Inferior parietal cortex (tissue), 1 donor: ENCODE measurements at regions not wholly inside any gene's neighbourhood (a gene's known extent, or its start where the extent isn't known, plus 50 kb on each side); places are given as distances from the start of the nearest gene placed in this dataset.
"Not testable (repeated sequence)": the region's sequence is repeated elsewhere in the genome, so short reads cannot be mapped to it uniquely, and the experiment has no call there.

Experiments used
- DNase-seq: peaks from one replicate; pipeline ENCODE4 v3.0.0-alpha.2; 2016; ENCODE audit errors: extremely low spot score

DNA sequence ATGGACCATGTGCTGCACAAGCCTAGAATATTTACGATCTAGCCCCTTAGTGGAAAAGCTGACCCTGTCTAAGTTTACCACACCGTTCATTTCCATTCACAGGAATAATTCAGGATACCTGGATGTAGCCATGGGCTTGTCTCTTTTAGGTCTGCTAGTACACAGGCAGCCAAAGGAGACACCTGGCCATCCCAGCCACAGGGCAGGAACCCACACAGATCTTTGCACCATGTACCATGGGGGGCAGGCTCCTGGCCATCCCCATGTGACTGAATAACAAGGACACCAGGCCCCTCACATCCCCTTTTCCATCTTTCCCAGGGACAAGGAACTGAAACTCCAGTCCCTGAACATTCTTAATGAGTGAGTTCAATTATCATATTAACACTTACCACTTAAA lies 467.3 kb upstream of the MYT1L start:
- no peak for DNase-seq

DNA sequence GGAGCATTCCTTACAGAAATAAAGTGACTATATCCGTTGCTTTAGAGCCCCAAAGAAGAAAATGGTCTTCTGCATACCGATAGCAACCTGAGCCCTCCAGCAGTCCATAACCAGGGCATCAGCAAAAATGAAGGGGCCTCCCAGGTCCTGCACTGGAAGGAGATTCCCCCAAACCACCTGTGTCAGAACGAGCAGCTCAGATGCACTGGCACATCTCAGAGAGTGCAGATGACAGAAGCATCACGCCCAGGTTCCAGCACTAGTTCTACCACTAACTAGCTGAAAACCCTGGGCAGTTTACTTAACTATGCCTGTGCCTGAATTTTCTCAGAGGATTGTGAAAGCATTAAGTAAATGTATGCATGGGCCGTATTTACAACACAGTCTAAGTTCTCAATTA lies 466.7 kb upstream of the MYT1L start:
- no peak for DNase-seq

DNA sequence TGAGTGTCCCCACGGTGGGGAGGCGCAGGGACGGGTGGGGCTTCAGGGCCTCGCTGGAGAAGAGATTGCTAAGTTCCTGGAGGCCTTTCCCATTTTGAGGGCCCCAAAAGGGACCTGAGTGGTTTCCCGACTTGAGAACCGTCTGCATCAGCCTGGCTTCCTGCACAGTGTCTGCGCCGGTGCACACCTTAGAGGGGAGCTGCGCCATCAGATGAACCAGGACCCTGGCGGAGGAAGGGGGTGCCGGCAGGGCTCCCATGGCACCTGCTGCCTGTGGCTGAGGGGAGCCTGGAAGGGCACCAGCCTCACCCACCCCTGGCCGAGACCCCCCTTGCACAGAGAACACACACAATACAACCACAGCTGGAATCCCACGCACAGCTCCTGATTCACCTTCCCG lies 465.1 kb upstream of the MYT1L start:
- DNase-seq: no peak

DNA sequence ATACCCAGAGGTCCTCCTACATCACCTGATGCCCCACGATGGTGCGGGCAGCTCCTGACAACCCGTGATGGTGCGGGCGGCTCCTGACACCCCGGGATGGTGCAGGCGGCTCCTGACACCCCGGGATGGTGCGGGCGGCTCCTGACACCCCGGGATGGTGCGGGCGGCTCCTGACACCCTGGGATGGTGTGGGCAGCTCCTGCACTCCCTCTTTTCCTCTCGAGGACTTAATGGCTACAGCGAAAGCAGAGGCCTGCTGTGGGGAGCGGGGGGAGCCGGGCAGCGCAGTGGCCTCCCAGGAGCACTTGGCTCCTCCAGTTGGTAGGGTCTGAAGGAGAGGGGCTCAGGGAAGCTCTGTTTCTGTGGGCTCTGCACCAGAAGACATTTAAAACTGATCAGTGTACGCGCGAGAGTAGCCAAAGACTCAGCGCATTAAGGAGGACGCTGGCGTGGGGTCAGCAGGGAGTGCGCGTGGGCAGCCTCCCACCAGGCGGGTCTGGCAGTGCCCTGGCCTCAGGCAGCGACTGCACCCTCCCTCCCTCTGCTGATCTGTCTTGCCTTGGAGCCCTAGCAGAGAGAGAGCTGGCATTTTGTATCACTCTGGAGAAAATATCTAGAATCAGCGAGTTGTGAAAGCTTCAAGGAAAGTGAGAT lies 464.5 kb upstream of the MYT1L start:
- no peak for DNase-seq

DNA sequence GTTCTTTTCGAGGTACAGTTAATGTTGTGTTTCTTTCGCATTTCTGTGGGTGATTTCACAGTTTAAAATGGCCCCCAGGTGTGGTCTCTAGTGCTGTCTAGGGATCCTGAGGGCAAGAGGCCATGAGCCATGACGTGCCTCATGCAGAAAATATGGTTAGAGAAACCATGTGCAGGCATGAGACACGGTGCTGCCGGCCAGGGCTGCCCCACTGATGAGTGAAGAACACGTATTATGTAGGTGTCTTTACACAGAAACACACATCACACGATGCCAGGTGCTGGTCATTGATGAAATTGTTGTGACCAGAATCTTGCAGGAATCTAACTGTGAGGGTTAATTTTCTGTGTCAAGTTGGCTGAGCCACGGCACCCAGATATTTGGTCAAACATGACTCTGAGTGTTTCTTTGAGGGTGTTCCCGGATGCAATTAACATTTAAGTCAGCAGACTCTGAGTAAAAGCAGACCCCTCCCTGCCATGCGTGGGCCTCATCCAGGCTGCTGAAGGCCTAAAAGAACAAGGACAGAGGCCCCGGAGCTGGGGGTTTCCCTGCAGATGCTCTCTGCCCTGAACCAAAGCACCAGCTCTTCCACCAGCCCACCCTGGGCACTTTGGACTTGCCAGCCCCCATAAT lies 463.0 kb upstream of the MYT1L start:
- DNase-seq: no peak

DNA sequence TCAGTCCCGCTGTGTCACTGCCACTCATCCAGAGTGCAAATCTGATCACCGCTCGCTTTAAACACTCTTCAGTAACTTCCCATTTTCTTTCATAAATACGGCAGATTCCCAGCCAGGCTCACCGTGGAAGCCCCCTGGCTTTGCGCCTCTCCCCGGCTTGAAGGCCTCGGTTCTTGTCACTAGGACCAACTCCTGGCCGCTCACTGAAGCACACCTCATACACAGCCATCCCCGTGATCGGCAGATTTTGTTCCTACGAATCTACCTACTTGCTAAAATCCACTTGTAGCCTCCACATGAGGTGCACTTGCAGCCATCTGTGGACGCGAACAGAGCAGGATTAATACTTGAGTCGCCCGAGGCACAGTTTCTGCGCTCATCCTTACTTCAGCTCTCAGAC lies 462.4 kb upstream of the MYT1L start:
- no peak for DNase-seq

DNA sequence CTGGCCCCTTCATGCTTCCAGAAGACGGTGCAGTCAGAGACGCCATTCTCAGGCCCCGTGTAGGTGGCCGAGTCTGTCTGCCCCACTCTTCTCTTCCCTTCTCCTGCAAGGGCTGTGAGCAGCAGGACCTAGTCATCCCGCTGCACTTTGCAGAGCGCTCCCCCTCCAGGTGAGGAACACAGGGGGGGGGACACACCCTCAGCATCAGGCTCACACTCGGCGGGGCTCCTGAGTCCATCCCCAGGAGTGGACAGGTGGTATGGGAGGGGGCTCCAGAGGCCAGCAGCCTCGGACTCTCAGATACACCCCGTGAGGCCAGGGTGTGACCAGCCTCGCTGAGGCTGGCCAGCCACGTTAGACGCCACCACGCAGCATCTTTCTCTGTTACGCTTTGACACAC lies 460.5 kb upstream of the MYT1L start:
- DNase-seq: no peak

DNA sequence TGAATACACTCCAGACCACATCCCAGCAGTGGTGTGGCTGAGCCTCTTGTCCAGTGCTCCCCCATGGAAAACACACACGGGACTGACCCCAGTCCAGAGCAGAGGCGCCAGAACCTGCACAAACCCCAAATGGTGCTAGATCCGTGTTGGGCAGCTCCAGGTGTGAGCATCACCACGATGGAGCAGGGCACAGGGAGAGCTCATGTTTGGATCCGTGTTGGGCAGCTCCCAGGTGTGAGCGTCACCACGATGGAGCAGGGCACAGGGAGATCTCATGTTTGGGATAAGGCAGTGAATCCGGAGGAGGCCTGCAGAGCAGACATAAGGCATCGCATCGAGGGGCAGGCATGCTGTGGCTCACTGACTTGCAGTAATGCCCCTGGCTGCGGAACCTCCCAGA lies 460.0 kb upstream of the MYT1L start:
- DNase-seq: no peak

DNA sequence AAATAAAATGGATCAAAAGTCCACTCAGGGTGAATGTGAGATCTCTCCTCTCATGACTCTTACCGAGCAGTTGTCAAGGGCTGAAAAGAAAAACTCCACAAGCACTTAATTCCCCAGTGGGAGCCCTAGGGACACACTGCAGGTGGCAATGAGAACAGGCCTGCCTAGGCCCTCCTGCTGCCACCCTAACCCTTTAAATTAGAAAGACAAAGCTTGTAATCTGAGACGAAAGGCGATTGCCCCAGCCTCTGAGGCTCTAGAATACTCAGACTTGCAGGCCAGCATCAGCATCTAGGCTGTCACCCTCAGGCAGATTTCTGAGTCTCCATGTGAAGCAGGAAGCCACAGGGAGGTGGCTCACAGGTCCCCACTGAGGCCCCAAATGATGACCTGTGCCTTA lies 457.0 kb upstream of the MYT1L start:
- no peak for DNase-seq

DNA sequence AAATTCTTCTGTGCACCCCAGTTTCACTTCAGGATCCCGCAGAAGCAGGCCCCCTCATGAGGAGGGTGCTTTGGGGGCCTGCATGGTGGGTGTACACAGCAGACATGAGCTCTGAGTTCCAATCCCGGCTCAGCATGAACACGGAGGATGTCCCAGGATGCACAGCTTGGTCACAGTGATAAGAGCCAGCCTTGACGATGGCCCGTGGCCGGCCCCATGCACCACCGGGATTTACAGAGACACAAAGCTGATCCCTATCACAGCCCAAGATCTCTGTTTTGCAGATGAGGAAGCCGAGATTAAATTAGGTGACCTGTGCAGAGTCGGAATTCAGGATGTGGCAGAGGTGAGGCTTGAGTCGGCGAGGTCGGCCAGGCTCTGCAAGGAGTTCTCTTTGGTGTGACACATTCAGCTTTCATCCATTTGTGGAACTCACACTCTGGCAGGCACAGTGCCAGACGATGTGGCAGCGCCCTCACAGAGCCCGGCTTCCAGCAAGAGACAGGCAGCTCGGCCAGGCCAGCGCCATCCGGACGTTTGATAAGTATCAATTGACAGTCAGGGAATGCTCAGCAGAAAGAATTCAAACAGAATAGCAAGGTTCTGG lies 456.3 kb upstream of the MYT1L start:
- DNase-seq: no peak

DNA sequence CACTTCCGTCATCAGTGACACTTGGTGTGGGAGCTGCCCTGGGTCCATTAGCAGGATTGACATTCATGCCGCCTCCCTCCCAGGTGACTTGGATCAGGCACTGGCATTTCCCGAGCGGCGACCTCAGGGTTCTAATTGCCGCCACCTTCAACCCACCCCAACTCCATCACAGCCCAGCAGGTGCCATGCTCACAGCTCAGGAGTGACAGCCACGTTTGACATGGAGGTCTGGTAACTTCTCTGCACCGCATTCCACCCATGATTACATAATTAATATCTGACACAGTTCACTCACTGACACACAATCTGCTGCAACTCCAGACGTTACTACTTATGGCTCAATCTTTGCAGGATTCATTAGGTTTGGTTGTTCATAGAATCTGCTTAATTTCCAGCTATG lies 450.9 kb upstream of the MYT1L start:
- no peak for DNase-seq

DNA sequence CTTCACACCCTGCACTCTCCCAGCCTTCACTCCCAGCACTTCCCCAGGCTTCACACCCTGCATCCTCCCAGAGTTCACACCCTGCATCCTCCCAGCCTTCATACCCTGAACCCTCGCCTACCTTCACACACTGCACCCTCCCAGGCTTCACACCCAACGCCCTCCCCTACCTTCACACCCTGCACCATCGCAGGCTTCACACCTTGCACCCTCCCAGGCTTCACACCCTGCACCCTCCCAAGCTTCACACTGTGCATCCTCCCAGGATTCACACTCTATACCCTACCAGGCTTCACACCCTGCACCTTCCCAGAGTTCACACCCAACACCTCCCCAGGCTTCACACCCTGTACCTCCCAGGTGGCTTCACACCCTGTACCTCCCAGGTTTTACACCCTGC lies 448.7 kb upstream of the MYT1L start:
- no peak for DNase-seq

DNA sequence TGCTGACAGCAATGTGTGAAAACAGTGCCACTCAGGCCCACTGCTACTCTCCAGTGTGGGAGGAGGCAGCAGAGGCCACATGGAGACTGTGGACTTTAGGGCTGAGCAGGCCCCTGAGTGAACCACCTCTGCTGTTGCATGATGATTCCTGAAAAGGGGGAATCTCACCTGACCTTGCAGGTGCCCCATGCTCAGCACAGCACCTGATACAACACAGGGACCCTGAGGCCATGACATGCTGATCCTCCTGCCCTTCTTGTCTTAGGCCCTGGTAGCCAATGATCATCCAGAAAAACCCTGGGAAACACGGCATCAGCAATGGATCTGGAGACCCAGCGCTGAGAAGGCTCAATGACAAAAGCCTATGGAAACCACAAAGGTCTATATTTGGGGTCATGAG lies 446.8 kb upstream of the MYT1L start:
- DNase-seq: no peak

DNA sequence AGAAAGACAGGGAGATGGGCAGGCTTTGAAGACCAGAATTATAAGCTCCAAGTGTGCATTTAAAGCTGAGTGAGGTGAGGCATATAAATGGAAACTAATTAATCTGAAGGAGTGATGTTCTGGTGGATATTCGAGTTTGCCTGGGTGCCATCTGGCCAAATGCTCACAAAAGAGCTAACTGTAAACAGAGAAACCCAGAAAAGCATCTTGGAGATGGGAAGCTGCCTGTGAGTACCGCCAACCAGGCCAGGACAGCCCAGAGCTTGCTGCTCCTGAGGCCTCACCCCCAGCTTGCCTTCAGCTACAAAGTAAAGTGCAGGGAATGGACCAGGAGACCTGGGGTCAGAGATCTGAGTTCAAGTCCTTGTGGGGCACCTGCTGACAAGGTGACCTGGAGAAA lies 446.1 kb upstream of the MYT1L start:
- no peak for DNase-seq

DNA sequence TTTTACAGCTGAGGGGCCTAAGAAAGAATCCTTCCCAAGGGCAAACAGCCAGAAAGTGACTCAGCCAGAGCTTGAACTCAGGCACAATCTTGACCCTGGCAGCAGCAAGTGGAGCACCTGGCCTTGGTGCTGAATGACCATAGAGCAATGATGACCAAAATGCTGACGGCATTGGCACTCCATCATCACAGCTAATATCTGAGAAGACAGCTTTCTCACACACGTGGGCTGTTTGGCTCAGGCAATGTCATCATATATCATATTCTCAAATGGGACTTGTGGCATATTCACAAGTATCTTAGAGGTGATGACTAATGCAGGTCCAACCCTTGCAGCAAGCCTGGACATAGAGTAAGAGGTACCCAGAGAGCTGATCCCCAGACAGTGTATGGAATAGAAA lies 443.9 kb upstream of the MYT1L start:
- no peak for DNase-seq

DNA sequence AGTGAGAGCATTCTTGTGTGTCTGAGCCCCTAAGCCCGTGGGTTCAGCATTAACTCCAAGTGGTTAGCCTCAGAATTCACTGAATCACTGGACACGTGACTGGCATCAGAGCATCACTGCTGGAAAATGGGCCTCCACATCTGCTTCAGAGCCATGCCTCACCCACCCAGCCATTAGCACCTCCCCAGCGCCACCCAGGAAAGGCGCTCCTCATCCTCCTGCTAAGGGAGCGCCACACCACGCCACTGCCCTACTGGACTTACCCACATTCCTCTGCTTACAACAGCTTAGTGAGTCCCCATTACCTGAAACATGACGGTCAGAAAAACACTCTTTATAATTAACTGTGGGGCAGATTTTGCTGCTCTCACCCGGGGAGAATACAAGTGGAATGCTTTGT lies 442.6 kb upstream of the MYT1L start:
- DNase-seq: no peak

DNA sequence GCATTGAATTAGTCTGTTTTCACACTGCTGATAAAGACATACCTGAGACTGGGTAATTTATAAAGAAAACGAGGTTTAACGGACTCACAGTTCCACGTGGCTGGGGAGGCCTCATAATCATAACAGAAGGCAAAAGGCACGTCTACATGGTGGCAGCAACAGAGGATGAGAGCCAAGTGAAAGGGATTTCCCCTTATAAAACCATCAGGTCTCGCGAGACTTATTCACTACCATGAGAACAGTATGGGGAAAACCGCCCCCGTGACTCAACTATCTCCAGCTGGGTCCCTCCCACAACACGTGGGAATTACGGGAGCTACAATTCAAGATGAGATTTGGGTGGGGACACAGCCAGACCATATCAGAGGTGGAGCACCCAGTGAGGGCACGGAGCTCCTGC lies 442.0 kb upstream of the MYT1L start:
- DNase-seq: not testable (repeated sequence)

DNA sequence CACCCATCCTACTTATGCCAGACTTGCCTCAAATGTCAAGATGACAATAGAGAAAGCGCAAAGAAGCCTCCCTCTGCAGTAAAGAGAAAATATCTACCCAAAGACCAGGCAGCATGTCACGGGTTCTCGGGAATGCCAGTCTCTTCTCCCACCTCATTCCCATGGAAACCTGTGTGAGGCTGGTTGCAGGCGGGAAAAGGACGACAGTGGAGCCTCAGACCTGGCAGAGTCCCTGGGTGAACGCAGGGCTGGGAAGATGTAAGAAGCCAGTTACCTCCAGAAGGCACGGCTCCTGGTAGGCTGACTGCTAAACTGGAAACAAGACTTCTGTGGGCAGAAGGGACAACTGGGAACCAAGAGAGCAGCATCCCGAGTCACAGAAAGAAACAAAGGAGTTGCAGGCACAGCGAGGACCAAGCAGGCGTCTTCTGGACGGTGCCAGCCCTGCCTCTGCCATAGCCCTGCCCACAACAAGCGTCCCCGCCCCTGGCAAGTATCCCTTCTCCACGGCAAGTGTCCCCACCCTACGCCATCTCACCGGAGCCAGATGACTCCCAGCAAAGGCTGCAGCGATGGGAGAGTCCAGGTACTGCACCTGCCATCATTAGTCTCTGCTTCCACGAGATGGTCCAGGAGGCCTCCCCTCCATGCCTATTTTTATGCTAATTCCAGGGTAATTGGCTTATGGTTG lies 440.8 kb upstream of the MYT1L start:
- DNase-seq: no peak

DNA sequence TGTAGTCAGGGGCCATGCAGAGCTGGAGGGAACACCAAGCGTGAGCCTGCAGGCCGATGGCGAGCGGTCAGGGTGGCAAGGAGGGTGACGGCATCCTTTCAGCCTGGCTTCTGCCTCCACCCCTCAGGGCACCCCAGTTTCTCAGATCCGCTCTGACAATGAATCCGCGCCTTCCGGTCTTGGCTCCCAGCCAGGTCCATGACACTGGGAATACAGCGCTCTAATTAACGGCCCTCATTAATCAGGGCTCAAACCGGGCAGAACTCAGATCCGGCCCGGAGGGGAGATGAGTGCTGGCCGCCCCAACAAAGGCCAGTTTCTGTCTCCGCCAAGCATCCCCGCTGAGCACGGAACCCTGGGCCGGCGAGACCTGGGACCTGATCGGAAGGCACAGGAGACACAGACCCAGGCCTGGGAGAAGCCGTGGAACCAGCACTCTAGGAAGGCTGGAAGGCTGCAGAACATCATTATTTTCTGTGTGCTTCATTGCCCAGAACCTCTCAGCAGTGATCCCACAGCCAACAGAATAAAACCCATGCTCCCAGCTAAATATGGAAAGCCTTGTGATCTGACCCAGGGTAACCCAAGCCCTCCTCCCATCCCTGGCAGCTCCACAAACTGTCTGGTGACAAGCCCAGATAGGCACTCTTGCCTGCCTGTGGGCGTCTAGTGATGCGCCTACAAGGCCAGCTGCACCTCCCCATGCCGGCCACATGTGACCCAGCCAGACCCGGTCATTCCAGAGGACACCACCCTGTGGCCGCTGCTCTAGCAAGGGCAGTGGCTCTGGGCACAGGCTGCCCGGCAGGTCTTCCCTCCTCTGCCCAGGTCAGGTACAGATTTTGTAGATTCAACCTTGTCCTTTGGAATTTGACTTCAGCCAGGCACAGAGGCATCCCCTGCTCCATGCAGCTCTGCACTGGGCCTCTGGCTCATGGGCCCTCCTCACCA lies 438.7 kb upstream of the MYT1L start:
- DNase-seq: no peak

DNA sequence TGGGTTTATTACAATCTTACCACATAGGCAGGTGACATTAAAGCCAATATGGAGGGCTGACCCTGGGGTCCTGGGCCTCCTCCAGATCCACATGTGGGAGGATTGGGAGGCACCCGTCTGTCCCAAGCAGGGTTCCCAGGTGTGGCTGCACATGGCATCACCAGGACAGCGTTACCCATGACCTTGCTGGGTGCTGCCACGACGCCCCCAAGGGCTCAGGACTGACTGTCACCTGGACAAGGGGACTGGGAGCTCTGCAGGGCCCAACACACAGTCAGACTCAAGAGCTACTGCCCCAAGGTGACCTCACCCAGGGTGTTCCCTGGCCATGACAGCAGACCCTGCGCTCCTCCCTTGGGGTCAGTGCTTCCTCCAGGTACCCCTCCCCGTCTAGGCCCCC lies 437.4 kb upstream of the MYT1L start:
- DNase-seq: no peak

DNA sequence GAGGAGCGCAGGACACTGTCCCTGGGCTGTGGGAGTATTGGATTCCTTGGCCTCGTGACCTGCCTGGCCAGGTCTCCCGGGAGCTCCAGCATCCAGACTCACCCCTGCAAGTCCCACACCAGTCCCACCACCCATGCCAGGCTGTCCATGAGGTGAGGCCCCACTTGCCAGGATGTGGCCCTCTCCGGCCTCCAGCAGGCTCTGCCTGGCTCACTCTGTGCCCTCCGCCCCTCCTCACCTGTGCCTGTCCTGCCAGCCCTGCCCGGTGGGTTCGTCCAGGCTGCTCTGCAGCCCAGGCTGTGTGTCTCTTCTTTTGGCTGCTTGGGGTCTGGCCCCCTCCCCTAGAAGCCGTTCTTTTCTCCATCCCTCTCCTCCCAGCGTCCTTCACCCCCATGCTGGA lies 436.8 kb upstream of the MYT1L start:
- DNase-seq: no peak
